MM.1S (cell line): ENCODE measurements at regions not wholly inside any gene's neighbourhood (a gene's known extent, or its start where the extent isn't known, plus 50 kb on each side); places are given as distances from the start of the nearest gene placed in this dataset.

Experiments
- DNase-seq: peaks from one replicate; pipeline ENCODE4 v3.0.0-alpha.2; 2015
- H2AFZ ChIP-seq: fragments of 300-600 bp; sonication (generic); 2 replicates; pipeline ENCODE4 v1.6.0; 2016; ENCODE audit warnings: antibody characterized with exemption, low read length
- H3F3A ChIP-seq: fragments of 300-600 bp; sonication (generic); 2 replicates; pipeline ENCODE4 v1.6.1; 2016; ENCODE audit warnings: mild to moderate bottlenecking, antibody characterized with exemption, low read length, moderate library complexity, mixed read lengths; ENCODE audit not compliant: insufficient read depth
- H3K27ac ChIP-seq: fragments of 300-600 bp; sonication (generic); 2 replicates; pipeline ENCODE4 v1.5.1; 2016; ENCODE audit warnings: mild to moderate bottlenecking, low read length
- H3K27me3 ChIP-seq: fragments of 300-600 bp; sonication (generic); replicated peaks from 2 replicates; pipeline ENCODE4 v1.6.0; 2016; ENCODE audit warnings: low read length; ENCODE audit not compliant: insufficient read depth
- H3K36me3 ChIP-seq: fragments of 300-600 bp; sonication (generic); replicated peaks from 2 replicates; pipeline ENCODE4 v1.6.1; 2016; ENCODE audit warnings: mild to moderate bottlenecking, low read length, mixed read lengths; ENCODE audit not compliant: insufficient read depth
- H3K4me1 ChIP-seq: fragments of 300-600 bp; sonication (generic); 2 replicates; pipeline ENCODE4 v1.6.1; 2016; ENCODE audit warnings: low read length, mixed read lengths
- H3K4me2 ChIP-seq: fragments of 300-600 bp; sonication (generic); 2 replicates; pipeline ENCODE4 v1.6.0; 2016; ENCODE audit warnings: low read depth, low read length
- H3K4me3 ChIP-seq: fragments of 300-600 bp; sonication (generic); 2 replicates; pipeline ENCODE4 v1.5.1; 2016; ENCODE audit warnings: low read length, mixed read lengths
- H3K79me2 ChIP-seq: fragments of 300-600 bp; sonication (generic); 2 replicates; pipeline ENCODE4 v1.6.1; 2016; ENCODE audit warnings: mixed run types, low read length, mixed read lengths
- H3K9ac ChIP-seq: fragments of 300-600 bp; sonication (generic); 2 replicates; pipeline ENCODE4 v1.6.1; 2016; ENCODE audit warnings: low read length, mixed read lengths
- H3K9me2 ChIP-seq: fragments of 300-600 bp; sonication (generic); replicated peaks from 2 replicates; pipeline ENCODE4 v1.6.1; 2016; ENCODE audit warnings: mild to moderate bottlenecking, low read length, mixed read lengths; ENCODE audit not compliant: insufficient read depth
- H3K9me3 ChIP-seq: fragments of 300-600 bp; sonication (generic); replicated peaks from 2 replicates; pipeline ENCODE4 v1.6.1; 2016; ENCODE audit warnings: mild to moderate bottlenecking, low read length, mixed read lengths; ENCODE audit not compliant: insufficient read depth
- H4K20me1 ChIP-seq: fragments of 300-600 bp; sonication (generic); 2 replicates; pipeline ENCODE4 v1.6.1; 2016; ENCODE audit warnings: mild to moderate bottlenecking, low read length, moderate library complexity, mixed read lengths; ENCODE audit not compliant: insufficient read depth
- EZH2 ChIP-seq: fragments of 300-600 bp; sonication (generic); optimal IDR thresholded peaks from 2 replicates; pipeline ENCODE3; 2017; ENCODE audit warnings: low read depth, mild to moderate bottlenecking, antibody characterized with exemption, low read length, mixed read lengths
- EZH2phosphoT487 ChIP-seq: fragments of 300-600 bp; sonication (generic); IDR thresholded peaks from 2 replicates; pipeline ENCODE4 v1.6.1; 2018; ENCODE audit warnings: antibody characterized with exemption, low read length
- TF ChIP-seq, protein P1 (sequence below): fragments of 300-600 bp; sonication (generic); IDR thresholded peaks from 2 replicates; pipeline ENCODE4 v1.5.1; 2016; ENCODE audit warnings: antibody characterized with exemption, low read length, mixed read lengths

GRCh38 chr4:82201303-82201702, 172.5 kb downstream of the HNRNPD start:
- Histone ChIP-seq H3K36me3 (no peaks in the 10 kb centered on the region), H3K4me3 (no peak overlapping the region), H3K9me2 (no peaks in the 10 kb centered on the region), H3K27ac (no peak overlapping the region), H3K9me3 (no peaks in the 10 kb centered on the region), H3K4me2 (no peak overlapping the region), H3K27me3 (no peaks in the 10 kb centered on the region), H3K4me1 (no peaks in the 10 kb centered on the region), H3K79me2 (no peaks in the 10 kb centered on the region), H3K9ac (no peak overlapping the region), H4K20me1 (no peaks in the 10 kb centered on the region), H3F3A (no peaks in the 10 kb centered on the region), H2AFZ (no peak overlapping the region)
- no peak for TF ChIP-seq EZH2phosphoT487
- TF ChIP-seq, protein P1, sequence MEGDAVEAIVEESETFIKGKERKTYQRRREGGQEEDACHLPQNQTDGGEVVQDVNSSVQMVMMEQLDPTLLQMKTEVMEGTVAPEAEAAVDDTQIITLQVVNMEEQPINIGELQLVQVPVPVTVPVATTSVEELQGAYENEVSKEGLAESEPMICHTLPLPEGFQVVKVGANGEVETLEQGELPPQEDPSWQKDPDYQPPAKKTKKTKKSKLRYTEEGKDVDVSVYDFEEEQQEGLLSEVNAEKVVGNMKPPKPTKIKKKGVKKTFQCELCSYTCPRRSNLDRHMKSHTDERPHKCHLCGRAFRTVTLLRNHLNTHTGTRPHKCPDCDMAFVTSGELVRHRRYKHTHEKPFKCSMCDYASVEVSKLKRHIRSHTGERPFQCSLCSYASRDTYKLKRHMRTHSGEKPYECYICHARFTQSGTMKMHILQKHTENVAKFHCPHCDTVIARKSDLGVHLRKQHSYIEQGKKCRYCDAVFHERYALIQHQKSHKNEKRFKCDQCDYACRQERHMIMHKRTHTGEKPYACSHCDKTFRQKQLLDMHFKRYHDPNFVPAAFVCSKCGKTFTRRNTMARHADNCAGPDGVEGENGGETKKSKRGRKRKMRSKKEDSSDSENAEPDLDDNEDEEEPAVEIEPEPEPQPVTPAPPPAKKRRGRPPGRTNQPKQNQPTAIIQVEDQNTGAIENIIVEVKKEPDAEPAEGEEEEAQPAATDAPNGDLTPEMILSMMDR = no peak
- TF ChIP-seq EZH2 = no peak
- DNase-seq = no peak

DNA sequence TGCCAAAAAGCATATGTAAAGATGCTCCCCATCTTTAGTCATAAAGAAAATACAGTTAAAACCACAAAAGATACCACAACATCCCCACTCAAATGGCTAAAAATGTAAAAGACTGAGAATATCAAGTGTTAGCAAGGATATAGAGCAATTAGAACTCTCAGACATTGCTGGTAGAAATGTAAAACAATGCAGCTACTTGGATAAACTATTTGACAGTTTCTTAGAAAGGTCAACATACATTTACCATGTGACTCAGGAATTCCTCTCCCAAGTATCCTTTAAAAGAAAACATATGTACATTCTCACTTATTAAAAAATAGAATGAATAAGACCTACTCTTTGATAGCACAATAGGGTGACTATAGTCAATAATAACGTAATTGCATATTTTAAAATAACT, 173.7 kb downstream of the HNRNPD start:
- Histone ChIP-seq H3K36me3 (no peaks in the 10 kb centered on the region), H2AFZ (no peak overlapping the region), H3K4me1 (no peaks in the 10 kb centered on the region), H3K4me3 (no peak overlapping the region), H3F3A (no peaks in the 10 kb centered on the region; the same call in 1 of the 2 replicates), H3K79me2 (no peaks in the 10 kb centered on the region), H3K27ac (no peak overlapping the region), H3K9me3 (no peaks in the 10 kb centered on the region), H3K27me3 (no peaks in the 10 kb centered on the region), H4K20me1 (no peaks in the 10 kb centered on the region), H3K4me2 (no peak overlapping the region), H3K9ac (no peak overlapping the region), H3K9me2 (no peaks in the 10 kb centered on the region)
- DNase-seq = no peak
- TF ChIP-seq, protein P1 = no peak
- TF ChIP-seq EZH2 (no peak), EZH2phosphoT487 (no peak)

GRCh38 chr4:82194329-82194728, 179.5 kb downstream of the HNRNPD start:
- Histone ChIP-seq H3K9me2 (no peaks in the 10 kb centered on the region), H4K20me1 (no peaks in the 10 kb centered on the region), H3K9ac (no peak overlapping the region), H3F3A (no peaks in the 10 kb centered on the region; the same call in 1 of the 2 replicates), H3K27me3 (no peaks in the 10 kb centered on the region), H3K9me3 (no peaks in the 10 kb centered on the region), H3K27ac (no peak overlapping the region), H3K4me3 (no peak overlapping the region), H3K4me1 (no peaks in the 10 kb centered on the region), H3K4me2 (no peak overlapping the region), H3K36me3 (no peaks in the 10 kb centered on the region), H2AFZ (no peak overlapping the region), H3K79me2 (no peaks in the 10 kb centered on the region)
- no peak for DNase-seq
- TF ChIP-seq, protein P1 = no peak
- TF ChIP-seq EZH2phosphoT487 (no peak), EZH2 (no peak)
